Sigmoid colon (tissue), 4 donors: ENCODE measurements at regions not wholly inside any gene's neighbourhood (a gene's known extent, or its start where the extent isn't known, plus 50 kb on each side); places are given as distances from the start of the nearest gene placed in this dataset.

ENCODE experiments used
- EP300 ChIP-seq, 4 donors: sonication (generic); formaldehyde crosslinking; IDR thresholded peaks; one replicate each; pipeline ENCODE4 v1.6.1; 2017; ENCODE audit warnings: antibody characterized with exemption in 4 of 4
- POLR2A ChIP-seq, 2 donors: fragments of 450-650 bp; IDR thresholded peaks; one replicate each; pipeline ENCODE4 v1.6.1; 2016; ENCODE audit warnings: antibody characterized with exemption in 2 of 2, mild to moderate bottlenecking in 2 of 2, moderate library complexity in 2 of 2
- POLR2AphosphoS5 ChIP-seq, 4 donors: sonication (generic); formaldehyde crosslinking; IDR thresholded peaks; one replicate each; pipeline ENCODE4 v1.6.1; 2017; ENCODE audit warnings: antibody characterized with exemption in 4 of 4
- TF ChIP-seq, protein P1 (sequence below), 4 experiments: fragments of 450-650 bp in 3 of 4; fragments of 200-600 bp in 1 of 4; IDR thresholded peaks; one replicate each; pipeline ENCODE4 v1.5.1; 2016 to 2019; ENCODE audit warnings: antibody characterized with exemption in 4 of 4, mild to moderate bottlenecking in 3 of 4, moderate library complexity in 2 of 4

DNA sequence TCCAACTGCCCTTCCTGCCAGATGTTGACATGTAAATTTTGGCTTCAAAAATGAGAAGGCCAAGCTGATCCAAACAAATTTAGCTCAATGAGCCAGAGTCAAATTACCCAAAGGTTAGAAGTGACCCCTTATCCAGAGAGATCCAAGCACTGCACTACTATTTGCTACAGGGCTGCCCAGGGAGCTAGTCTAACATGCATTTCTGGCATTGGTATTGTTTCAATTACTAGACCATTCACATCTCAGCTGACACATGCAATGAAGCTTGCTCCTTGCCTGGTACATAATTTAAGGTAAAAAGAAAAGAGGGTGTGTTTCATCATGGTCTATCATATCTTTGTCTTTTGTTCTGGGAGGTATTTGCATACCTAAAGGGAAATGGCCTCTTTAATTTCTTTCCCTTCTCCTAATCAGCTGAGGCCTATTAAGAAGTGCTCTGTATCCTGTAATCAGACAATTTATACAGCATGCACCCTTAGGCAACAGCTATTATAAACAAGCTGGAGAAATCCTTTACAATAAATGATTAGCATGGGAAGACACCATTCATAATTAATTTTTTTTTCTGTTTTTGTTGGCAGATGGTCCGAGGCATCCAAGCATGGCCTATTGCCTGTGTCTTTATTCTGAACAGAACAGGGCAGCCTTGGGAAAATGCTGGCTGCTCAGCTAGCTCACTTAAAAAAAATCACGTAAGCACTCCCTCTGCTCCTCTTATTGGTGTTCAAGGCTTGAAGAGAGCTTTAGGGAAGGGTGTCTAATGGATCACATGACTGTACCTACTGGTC lies 161.5 kb upstream of the SALL1 start:
- TF ChIP-seq EP300 (IDR thresholded peaks at IDR 0.05) (no peak), POLR2A (IDR thresholded peaks at IDR 0.05) (no peak), POLR2AphosphoS5 (IDR thresholded peaks at IDR 0.05) (no peak)
- TF ChIP-seq, protein P1, sequence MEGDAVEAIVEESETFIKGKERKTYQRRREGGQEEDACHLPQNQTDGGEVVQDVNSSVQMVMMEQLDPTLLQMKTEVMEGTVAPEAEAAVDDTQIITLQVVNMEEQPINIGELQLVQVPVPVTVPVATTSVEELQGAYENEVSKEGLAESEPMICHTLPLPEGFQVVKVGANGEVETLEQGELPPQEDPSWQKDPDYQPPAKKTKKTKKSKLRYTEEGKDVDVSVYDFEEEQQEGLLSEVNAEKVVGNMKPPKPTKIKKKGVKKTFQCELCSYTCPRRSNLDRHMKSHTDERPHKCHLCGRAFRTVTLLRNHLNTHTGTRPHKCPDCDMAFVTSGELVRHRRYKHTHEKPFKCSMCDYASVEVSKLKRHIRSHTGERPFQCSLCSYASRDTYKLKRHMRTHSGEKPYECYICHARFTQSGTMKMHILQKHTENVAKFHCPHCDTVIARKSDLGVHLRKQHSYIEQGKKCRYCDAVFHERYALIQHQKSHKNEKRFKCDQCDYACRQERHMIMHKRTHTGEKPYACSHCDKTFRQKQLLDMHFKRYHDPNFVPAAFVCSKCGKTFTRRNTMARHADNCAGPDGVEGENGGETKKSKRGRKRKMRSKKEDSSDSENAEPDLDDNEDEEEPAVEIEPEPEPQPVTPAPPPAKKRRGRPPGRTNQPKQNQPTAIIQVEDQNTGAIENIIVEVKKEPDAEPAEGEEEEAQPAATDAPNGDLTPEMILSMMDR (IDR thresholded peaks at IDR 0.05) = no peak
